ENCODE measurements at regions not wholly inside any gene's neighbourhood (a gene's known extent, or its start where the extent isn't known, plus 50 kb on each side); places are given as distances from the start of the nearest gene placed in this dataset.

GRCh38 chr5:171555160-171555559 is 135.7 kb downstream of the FGF18 start:
- ChIA-PET POLR2A (no interaction called here), CTCF (ENCODE audit: low intra/inter-chr PET ratio, low total read pairs) (no interaction called here)
- Histone ChIP-seq H3K79me2 (ENCODE audit: insufficient read depth, low read length) (no peaks in the 10 kb centered on the region), H3K27me3 (ENCODE audit: control insufficient read depth in 1 of 2, insufficient read depth in 2 of 2, low read length in 2 of 2) (peaks cover 1 to 9% of the 10 kb centered on the region in 2 experiments; a peak in 1 of 5 replicates), H4K20me1 (ENCODE audit: insufficient read depth, low read length) (no peaks in the 10 kb centered on the region), H3K4me2 (ENCODE audit: low read depth, low read length) (no peak overlapping the region), H3K9ac (ENCODE audit: insufficient read depth, low read depth, low read length) (no peak overlapping the region), H3K4me3 (replicated peaks in 1 of 3; ENCODE audit: insufficient read depth in 1 of 3, low read depth in 2 of 3, low read length in 3 of 3) (no peak overlapping the region), H3K36me3 (replicated peaks in 1 of 2; ENCODE audit: control insufficient read depth in 1 of 2, insufficient read depth in 2 of 2, low read length in 2 of 2) (no peaks in the 10 kb centered on the region), H2AFZ (ENCODE audit: low read length) (no peak overlapping the region), H3K4me1 (ENCODE audit: insufficient read depth, low read length) (no peaks in the 10 kb centered on the region), H3K9me3 (ENCODE audit: low read length) (no peaks in the 10 kb centered on the region), H3K27ac (ENCODE audit: extremely low read length, insufficient read depth, low read length) (no peak overlapping the region)
- DNase-seq (ENCODE audit: low spot score) (no peak), FAIRE-seq (no peak), ATAC-seq (no peak)
- WGBS (ENCODE audit: low lambda C conversion rate): 0% methylated on average over 5 of the region's 6 CpGs
- no peak for TF ChIP-seq PPARG (CRISPR knock-in tag; conservative IDR thresholded peaks at IDR 0.05)
- TF ChIP-seq MAF1 (CRISPR knock-in tag; IDR thresholded peaks at IDR 0.05; ENCODE audit: borderline replicate concordance): no peak
- no peak for TF ChIP-seq ELF4 (CRISPR knock-in tag; IDR thresholded peaks at IDR 0.05; ENCODE audit: borderline replicate concordance)
- TF ChIP-seq FOSL1 (CRISPR knock-in tag; IDR thresholded peaks at IDR 0.05; ENCODE audit: borderline replicate concordance): no peak
- intact Hi-C loops (cut with micrococcal nuclease; ENCODE audit: unreplicated experiment): no loop called here
- in situ Hi-C loops (cut with HindIII; ENCODE audit: extremely low pct_ligation_motif_present, low pct_unique_long_range_greater_than_20kb): no loop called here
- no TSS peak for BruUV-seq (replicated peaks)

GRCh38 chr5:171562822-171563221 is 143.4 kb downstream of the FGF18 start:
- H3K9me3 ChIP-seq (ENCODE audit: low read length): no peaks in the 10 kb centered on the region
- H3K27ac ChIP-seq (ENCODE audit: extremely low read length, insufficient read depth, low read length): no peak overlapping the region
- WGBS (ENCODE audit: low lambda C conversion rate): 11% methylated on average over 3 of the region's 3 CpGs
- BruUV-seq (replicated peaks): no TSS peak
- no peak for DNase-seq (ENCODE audit: low spot score)
- H3K79me2 ChIP-seq (ENCODE audit: insufficient read depth, low read length): no peaks in the 10 kb centered on the region
- H2AFZ ChIP-seq (ENCODE audit: low read length): no peak overlapping the region
- no peak overlapping the region for H3K9ac ChIP-seq (ENCODE audit: insufficient read depth, low read depth, low read length)
- ChIA-PET POLR2A (no interaction called here), CTCF (ENCODE audit: low intra/inter-chr PET ratio, low total read pairs) (no interaction called here)
- FAIRE-seq: no peak
- in situ Hi-C loops (cut with HindIII; ENCODE audit: extremely low pct_ligation_motif_present, low pct_unique_long_range_greater_than_20kb): no loop called here
- H3K4me2 ChIP-seq (ENCODE audit: low read depth, low read length): no peak overlapping the region
- intact Hi-C loops (cut with micrococcal nuclease; ENCODE audit: unreplicated experiment): no loop called here
- no peak for ATAC-seq
- H3K4me3 ChIP-seq (replicated peaks in 1 of 3; ENCODE audit: insufficient read depth in 1 of 3, low read depth in 2 of 3, low read length in 3 of 3): no peak overlapping the region
- no peaks in the 10 kb centered on the region for H4K20me1 ChIP-seq (ENCODE audit: insufficient read depth, low read length)
- H3K36me3 ChIP-seq (replicated peaks in 1 of 2; ENCODE audit: control insufficient read depth in 1 of 2, insufficient read depth in 2 of 2, low read length in 2 of 2): no peaks in the 10 kb centered on the region
- H3K27me3 ChIP-seq (ENCODE audit: control insufficient read depth in 1 of 2, insufficient read depth in 2 of 2, low read length in 2 of 2): peaks cover 0 to 3% of the 10 kb centered on the region in 2 experiments; a peak in 1 of 5 replicates
- no peaks in the 10 kb centered on the region for H3K4me1 ChIP-seq (ENCODE audit: insufficient read depth, low read length)
- TF ChIP-seq ZSCAN30 (CRISPR knock-in tag; IDR thresholded peaks at IDR 0.05) (no peak), PITX1 (CRISPR knock-in tag; IDR thresholded peaks at IDR 0.05) (no peak), CREB1 (IDR thresholded peaks at IDR 0.05) (no peak), CREB1 (CRISPR knock-in tag; IDR thresholded peaks at IDR 0.05) (no peak), RXRA (CRISPR knock-in tag; IDR thresholded peaks at IDR 0.05) (no peak), HNRNPUL1 (IDR thresholded peaks at IDR 0.05; ENCODE audit: low read depth, low read length) (no peak), NR2F2 (IDR thresholded peaks at IDR 0.05; ENCODE audit: borderline replicate concordance, low read depth) (no peak), FOXK1 (CRISPR knock-in tag; IDR thresholded peaks at IDR 0.05; ENCODE audit: borderline replicate concordance, low read depth) (no peak)
- TF ChIP-seq, protein P1, sequence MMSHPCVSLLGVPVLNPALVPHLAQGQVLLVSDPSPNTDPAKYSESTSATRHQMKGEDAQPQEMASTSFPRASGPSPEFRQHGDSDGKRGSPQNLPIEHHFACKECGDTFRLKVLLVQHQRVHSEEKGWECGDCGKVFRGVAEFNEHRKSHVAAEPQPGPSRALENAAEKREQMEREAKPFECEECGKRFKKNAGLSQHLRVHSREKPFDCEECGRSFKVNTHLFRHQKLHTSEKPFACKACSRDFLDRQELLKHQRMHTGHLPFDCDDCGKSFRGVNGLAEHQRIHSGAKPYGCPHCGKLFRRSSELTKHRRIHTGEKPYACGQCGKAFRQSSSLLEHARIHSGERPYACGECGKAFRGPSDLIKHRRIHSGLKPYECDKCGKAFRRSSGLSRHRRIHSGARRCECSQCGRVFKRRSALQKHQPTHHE (CRISPR knock-in tag; IDR thresholded peaks at IDR 0.05; ENCODE audit: borderline replicate concordance): no peak
- TF ChIP-seq, protein P2, sequence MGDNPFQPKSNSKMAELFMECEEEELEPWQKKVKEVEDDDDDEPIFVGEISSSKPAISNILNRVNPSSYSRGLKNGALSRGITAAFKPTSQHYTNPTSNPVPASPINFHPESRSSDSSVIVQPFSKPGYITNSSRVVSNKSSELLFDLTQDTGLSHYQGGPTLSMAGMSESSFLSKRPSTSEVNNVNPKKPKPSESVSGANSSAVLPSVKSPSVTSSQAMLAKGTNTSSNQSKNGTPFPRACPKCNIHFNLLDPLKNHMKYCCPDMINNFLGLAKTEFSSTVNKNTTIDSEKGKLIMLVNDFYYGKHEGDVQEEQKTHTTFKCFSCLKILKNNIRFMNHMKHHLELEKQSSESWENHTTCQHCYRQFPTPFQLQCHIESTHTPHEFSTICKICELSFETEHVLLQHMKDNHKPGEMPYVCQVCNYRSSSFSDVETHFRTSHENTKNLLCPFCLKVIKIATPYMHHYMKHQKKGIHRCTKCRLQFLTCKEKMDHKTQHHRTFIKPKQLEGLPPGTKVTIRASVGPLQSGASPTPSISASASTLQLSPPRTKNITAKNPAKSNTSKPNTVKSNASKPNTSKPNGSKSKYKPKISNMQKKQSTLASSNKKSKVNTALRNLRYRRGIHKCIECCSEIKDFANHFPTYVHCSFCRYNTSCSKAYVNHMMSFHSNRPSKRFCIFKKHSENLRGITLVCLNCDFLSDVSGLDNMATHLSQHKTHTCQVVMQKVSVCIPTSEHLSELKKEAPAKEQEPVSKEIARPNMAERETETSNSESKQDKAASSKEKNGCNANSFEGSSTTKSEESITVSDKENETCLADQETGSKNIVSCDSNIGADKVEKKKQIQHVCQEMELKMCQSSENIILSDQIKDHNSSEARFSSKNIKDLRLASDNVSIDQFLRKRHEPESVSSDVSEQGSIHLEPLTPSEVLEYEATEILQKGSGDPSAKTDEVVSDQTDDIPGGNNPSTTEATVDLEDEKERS (CRISPR knock-in tag; IDR thresholded peaks at IDR 0.05): no peak
- TF ChIP-seq, protein P3, sequence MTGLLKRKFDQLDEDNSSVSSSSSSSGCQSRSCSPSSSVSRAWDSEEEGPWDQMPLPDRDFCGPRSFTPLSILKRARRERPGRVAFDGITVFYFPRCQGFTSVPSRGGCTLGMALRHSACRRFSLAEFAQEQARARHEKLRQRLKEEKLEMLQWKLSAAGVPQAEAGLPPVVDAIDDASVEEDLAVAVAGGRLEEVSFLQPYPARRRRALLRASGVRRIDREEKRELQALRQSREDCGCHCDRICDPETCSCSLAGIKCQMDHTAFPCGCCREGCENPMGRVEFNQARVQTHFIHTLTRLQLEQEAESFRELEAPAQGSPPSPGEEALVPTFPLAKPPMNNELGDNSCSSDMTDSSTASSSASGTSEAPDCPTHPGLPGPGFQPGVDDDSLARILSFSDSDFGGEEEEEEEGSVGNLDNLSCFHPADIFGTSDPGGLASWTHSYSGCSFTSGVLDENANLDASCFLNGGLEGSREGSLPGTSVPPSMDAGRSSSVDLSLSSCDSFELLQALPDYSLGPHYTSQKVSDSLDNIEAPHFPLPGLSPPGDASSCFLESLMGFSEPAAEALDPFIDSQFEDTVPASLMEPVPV (CRISPR knock-in tag; IDR thresholded peaks at IDR 0.05): no peak

All from HepG2 (cell line).